Activated effector memory CD4-positive, alpha-beta T cell treated with anti-CD3 and anti-CD28 coated beads, Interleukin-2, amount 50 U/mL, for 16 hours (primary cell): ENCODE measurements at regions not wholly inside any gene's neighbourhood (a gene's known extent, or its start where the extent isn't known, plus 50 kb on each side); places are given as distances from the start of the nearest gene placed in this dataset.

ENCODE experiments used
- DNase-seq: peaks from one replicate; pipeline ENCODE4 v3.0.0-alpha.2; 2020

DNA sequence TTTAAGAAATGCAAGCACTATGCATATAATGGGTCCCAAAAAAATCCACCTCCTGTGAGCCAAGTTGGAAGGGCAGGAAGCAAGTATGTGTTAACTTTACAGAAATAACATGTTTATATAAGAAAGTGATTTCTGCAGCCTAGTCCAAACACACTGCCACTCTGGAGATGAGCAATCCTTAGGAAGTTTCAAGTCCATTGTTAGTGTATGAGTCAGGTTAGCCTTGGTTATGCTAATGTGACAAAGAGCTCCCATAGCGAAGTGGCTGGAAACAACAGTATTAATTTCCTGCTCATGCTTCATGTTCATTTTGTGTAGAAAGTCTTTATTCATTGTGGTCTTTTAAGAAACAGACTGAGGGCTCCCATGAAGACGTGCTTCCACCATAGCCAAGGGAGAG is 121.4 kb downstream of the TBXT start:
- DNase-seq: no peak

DNA sequence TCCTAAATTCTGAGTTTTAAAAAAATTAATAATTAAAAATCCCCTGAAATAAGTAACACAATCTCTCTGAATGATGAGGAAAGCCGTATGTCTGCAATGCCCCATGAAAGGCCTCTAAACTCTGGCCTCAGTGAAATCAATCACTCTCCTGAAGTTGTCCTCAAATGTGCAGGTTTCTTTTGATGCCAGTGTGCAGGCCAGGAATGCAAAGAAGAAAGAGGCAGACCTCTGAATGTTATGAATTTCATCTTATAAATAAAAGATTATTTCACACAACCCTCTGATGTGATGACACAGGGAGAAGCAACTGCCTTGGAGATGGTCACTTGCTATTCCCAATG is 121.8 kb downstream of the TBXT start:
- DNase-seq: no peak

DNA sequence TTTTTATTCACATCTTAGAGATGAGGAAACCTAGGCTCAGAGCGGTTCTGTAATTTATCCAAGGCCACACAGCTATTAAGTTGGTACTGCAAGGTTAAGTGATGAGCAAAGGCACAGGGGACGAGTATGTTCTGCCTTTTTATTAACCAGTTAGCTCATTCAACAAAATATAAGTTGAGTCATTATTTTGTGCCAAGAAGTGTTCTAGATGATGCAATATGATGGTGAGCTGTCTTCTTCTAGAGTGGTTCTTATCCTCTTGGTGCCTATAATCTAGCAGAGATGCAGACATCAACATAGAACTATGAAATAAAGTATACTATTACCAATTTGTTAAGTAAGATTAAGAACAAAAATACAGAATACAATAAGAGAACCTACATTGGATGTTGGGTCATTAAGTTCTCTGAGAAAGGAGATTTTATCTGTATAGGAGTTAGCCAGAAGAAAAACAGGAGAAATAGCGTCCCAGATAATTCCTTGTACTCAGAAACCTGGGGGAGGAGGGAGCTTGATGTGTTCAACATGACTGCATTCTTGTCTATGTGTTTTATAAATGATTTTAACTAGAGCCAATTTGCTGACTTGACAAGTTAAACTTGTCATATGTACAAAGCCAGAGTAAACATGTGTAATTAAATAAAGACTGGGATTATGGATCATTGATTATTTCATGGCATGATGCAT is 122.3 kb downstream of the TBXT start:
- DNase-seq: no peak

DNA sequence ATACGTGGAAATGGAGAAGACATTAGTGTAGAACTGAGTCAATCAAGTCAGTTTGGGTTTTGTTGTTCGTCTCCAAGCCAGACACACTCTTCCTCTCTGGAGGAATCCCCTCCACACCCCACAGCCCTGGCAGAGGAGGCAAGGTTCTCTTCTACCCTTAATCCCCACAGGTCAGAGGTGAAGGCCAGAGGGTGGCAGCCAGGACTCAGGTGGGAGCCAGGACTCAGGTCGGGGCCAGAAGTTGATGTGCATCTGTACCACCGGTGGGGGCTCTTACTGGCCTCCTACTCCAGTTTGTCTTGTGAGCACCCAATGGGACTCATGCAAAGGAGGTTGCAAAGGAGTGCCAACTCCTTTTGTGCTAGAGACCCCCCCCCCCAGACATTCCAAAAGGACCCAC is 126.4 kb downstream of the TBXT start:
- no peak for DNase-seq

DNA sequence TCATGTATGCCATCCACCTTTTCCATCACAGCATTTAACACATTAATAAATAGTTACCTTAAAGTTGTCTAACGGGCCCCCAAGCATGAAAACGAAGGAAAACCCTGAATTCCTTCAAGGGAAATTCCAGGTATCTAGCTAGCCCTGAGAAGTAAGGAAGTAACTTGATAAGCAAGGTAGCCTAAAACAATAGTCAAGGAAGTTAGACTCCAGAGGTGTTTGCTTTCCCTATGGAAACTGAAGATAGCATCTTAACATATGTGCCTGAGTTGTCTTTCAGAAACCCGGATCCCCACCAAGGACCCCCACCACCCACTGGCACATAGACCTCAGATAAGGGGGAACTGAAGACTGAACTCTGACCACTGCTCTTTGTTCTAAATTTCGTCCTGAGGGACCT is 127.4 kb downstream of the TBXT start:
- DNase-seq: no peak

DNA sequence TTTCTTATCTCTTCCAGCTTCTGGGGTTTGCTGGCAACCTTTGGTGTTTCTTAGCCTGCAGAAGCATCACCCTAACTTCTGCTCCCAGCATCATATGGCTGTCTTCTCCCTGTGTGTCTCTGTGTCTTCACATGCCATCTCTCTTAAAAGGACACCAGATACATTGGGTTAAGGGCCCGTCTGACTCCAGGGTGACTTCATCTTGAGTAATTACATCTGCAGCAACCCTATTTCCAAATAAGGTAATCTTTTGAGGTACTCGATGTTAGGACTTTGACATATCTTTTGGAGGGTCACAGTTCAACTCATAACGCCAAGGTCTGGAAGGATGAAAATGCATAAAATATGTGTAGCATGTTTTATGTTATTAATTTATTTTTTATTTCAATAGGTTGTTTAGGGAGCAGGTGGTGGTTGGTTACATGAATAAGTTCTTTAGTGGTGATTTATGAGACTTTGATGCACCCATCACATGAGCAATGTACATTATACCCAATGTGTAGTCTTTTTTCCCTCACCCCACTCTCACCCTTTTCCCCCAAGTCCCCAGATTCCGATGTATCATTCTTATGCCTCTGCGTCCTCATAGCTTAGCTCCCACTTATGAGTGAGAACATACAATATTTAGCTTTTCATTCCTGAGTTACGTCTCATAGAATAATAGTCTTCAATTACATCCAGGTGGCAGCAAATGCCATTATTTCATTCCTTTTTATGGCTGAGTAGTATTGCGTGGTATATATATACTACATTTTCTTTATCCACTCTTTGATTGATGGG is 131.1 kb downstream of the TBXT start:
- no peak for DNase-seq

DNA sequence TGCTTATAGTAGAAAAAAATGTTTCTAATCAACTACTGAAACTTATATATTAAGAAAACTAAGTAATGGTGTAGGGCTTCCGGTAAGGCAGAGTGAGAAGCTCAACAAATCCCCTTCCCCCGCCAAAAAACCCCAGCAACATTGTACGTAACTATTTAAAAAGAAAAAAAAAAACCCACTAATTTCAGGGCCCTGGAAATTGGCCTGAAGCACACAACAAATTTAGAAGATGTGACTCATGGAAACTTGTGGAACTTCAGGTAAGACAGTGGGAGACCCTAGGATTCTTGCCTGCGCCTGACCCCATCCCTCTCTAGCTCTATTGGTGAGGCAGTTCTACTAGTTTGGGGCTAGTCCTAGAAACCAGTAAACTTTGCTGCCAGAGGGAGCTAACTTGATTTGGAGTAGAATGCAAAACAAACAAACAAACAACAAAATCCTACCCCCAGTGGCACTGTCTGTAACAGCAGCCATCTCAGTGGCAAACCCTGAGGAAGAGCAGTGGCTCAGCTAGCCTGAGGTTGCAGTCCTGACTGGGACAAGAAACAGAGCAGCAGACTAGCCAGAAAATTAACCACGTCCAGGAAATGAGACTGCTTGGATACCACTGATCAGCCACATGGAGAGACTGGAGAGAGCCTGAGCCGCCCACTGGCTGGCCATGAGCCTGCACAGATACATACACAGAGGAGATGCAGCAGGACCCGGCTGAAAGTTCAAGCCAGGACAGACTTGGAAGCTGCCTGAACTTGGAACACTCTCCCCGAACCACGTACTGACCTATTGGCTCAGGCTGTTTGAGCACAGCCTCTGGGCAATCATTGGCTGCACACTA is 135.1 kb downstream of the TBXT start:
- DNase-seq: no peak

DNA sequence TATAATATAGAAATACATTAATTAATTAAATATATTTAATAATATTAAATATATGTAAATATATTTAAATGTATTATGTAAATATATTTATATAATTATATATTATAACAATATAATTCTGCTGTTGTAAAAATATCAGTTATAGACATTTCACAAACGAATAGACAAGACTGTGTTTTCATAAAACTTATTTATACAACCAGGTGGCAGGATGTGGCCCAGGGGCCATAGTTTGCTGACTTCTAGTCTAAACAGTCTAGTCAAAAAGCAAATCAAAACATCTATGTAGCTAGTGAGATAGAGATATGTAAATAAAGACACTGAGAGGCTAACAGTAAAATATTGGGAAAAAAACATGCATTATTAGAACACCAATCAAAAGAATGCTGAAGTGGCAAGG is 136.4 kb downstream of the TBXT start:
- DNase-seq: no peak

DNA sequence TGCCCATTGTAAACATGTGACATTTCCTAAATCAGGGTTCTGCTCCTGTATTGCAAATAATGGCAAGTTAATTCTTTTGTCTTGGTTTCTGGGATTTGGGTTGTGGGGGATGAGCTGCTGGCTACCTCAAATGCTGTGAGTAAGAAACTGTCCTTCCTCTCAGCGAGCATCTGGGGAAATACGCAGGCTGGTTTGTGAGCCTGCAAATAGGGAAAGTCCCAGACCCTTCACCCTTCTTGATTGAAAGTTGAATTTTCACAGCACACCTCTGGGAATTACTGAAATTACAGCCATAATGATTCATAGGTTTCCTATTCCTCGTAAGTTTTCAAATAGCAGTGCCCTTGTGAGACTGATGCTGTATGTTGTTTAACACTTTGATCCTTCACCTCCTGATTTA is 138.1 kb downstream of the TBXT start:
- DNase-seq: no peak

DNA sequence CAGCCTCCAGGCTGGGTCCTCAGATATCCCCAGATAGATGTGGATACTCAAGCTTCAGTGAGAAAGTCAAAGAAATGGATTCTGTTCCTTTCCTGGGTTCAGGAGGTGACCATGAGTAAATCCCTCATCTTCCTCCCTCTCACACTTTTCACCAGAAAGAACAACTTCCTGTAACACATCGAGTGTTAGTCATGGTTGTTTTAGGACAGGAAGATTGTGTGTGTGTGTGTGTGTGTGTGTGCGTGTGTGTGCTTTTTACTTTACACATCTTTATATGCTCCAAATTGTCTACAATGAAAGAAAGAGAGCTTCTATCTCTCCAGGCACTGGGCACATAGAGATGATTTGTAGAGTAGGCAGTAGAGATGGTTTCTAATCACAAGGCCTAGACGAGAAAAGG is 139.9 kb downstream of the TBXT start:
- DNase-seq: no peak

DNA sequence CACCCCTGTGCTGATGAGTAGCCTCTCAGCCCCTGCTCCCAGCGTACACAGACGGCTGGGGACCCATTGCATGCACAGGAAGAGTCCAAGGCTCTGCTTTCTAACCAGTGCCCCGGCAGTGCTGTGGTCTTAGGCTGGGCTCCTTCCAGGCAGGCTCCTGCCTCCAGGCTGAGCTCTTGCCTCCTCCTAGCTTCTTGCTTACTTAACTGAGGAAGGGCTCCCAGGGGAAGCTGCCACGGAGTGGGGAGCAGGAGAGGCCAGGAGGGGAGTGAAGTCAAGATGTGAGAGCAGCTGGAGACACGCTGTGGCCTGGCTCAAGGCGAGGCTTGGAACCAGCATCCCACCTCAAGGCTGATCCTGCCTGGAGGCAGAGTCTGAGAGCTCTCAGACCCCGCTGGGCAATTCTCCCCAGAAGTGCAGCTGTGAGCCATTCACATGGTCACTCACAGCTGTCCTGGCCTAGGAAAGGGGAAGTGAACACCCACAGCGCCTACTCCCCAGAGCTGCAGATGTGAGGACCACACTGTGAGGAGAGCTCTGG is 141.0 kb downstream of the TBXT start:
- no peak for DNase-seq

DNA sequence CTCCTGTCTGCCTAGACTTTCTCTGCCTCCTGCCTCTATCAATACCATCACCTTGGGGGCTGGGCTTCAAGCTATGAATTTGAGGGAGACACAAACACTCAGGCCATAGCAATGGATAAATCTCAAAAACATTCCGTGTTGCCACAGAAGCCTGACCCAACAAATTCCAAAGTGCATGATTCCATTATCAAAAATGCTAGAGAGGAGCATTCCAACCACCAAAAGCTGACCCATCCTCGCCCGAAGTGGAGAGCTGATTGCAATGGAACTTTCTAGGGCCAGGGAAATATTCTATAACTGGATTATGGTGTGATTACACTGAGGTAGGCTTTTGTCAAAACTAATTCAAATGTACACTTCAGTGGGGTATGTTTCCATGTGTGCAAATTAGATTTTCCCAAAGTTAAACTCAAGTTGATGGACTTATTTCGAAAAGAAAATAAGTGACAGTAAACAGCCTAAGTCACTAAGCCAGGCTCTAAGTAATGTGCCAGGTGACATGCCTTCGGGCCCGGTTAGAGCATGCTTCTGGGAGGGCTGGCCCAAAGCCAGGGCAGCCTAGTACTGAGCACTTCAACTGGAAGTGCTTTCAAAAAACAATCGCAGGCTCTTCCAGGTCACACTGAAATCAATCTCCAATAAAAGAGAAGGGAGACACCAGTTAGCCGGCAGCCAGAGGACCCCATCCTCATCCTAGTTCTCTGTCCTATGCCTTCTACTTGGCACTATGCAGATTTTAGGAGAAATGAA is 142.3 kb downstream of the TBXT start:
- no peak for DNase-seq

DNA sequence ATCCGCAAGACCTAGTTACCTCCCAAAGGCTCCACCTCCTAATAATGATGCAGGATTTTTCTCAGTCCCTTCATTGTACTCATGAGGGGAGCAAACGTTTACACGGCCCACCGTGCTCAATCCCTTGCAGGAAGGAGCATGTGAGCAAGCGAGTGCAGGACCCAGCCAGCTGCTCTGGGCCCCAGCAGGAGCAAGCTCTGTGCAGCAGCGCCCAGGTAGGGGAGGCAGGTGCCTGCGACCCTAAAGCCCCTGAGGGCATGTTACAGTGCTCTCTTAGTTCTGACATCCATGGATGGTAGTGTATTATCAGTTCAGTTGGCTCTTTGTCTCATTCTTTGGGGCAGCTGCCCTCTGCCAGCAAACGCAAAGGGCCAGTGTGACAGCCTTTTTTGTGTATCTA is 143.4 kb downstream of the TBXT start:
- DNase-seq: no peak

DNA sequence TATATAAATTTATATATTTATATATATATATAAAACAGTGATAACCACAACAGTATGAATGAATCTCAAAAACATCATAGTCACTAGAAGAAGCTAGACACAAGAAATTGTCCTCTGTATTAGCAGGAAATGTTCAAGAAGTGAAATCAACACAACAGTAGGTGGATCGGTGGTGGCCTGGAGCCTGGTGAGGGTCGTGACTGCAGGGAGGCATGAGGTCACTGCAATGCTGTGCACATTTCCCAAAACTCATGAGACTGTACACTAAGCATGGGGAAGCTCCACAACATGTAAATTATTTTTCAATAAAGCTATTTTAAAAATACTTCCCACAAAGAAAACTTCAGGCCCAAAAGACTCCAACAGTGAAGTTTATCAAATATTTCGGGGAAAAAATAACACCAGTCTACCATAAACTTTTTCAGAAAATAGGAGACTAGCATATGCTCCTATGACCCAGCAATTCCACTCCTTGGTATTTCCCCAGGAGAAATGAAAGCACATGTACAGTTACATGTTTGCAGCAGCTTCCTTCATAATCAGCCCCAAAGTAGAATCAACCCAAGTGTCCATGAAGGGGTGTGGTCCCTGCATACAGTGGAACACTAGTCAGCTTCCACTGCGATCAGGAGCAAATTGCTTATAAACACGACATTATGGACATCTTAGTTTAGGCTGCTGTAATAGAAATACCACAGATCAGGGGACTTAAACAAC is 144.2 kb downstream of the TBXT start:
- no peak for DNase-seq

DNA sequence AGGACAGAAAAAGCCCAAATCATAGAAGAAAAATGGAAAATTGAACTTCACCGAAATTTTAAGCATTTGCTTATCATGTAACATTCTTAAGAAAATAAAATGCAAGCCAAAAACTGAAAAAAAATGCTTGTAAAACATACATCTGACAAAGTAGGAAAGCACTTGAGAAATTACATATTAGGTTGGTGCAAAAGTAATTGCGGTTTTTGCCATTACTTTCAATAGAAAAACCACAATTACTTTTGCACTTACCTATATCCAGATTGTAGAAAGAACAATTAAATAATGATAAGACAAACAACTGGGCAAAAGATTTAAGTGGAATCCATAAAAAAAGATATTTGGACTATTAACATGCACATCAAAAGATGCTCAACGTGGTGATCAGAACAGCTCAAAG is 146.2 kb downstream of the TBXT start:
- no peak for DNase-seq

DNA sequence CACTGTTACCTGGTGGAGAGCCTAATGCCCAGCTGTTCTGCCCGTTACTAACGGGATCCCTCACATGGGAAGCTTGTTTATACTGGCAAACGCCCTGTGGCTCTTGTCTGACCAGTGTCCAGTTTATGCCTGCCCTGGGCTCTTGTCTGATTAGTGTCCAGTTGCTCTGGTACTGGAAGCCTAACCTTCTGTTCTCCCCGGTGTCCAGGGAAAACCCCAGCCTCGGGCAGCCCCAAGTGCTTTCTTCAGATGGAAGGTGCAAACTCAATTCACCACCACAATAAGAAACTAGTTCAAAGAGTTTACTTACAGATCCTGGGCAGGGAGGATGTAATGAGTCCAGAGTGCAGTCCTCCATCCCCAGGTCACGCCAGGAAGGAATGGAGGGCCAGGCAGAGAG is 148.4 kb downstream of the TBXT start:
- no peak for DNase-seq

DNA sequence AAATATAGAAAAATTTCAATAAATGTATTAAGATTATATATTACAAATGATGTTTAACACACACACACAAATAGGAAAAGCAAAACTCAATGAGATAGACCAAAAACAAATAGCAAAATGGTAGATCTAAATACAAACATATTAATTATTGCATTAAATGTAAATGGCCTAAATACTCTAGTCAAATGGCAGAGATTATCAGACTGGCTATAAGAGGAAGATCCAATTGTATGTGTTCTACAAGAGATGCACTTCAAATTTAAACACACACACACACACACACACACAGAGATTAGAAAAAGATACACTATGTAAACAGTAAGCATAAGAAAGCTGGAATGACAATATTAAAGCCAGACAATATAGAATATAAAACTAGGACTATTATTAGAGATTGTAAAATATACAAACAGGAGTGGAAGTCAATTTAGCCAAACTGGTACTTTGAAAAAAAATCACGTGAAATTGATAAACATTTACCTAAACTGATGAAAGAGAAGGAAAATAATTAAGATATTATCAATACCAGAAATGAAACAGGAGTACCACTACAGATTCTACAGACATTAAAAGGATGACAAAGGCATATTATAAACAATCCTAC is 150.5 kb downstream of the TBXT start:
- DNase-seq: no peak

DNA sequence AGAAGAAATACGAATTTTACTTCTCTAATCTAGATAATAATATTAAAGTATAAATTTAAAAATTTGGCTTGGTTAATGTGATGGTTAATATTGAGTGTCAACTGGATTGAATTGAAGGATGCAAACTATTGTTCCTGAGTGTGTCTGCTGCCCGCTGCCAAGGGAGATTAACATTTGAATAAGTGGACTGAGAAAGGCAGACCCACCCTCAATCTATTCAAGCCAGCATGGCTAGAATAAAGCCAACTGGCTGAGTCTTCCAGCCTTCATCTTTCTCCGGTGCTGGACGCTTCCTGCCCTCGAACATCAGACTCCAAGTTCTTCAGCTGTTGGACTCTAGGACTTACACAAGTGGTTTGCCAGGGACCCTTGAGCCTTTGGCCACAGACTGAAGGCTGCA is 152.7 kb downstream of the TBXT start:
- no peak for DNase-seq

DNA sequence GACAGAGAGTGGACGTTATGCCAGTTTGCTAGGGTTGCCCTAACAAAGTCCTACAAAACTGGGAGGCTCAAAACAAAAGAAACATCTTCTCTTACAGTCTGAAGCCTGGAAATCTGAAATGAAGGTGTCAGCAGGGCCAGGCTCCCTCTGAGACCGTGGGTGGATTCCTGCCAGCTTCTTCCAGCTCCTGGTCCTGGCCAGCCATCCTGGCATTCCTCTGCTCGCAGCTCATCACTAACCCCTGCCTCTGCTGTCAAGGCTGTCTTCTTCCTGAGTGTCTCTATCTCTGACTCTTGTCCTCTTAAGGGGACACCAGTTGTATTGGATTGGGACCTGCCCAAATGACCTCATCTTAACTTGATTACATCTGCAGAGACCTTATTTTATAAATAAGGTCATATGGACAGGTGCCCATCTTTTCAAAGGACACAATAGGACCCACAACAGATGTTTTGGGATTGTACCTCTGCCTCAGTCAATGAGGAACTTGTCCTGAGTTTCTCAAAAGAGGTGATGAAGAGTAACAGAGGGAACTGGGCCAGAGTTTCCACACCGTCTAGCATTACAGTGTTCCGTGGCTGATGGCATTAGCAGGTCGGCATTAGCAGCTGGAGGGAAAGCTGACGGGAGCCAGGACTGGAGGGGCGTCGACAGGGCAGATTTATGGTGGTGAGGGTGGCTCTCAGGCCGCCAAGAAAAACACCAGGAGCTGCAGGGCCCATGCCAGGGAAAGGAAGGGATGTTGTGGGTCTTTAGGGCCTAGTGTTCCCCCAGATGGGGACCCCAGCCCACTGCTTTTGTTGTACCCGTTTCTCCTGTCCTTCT is 157.3 kb downstream of the TBXT start:
- DNase-seq: no peak

DNA sequence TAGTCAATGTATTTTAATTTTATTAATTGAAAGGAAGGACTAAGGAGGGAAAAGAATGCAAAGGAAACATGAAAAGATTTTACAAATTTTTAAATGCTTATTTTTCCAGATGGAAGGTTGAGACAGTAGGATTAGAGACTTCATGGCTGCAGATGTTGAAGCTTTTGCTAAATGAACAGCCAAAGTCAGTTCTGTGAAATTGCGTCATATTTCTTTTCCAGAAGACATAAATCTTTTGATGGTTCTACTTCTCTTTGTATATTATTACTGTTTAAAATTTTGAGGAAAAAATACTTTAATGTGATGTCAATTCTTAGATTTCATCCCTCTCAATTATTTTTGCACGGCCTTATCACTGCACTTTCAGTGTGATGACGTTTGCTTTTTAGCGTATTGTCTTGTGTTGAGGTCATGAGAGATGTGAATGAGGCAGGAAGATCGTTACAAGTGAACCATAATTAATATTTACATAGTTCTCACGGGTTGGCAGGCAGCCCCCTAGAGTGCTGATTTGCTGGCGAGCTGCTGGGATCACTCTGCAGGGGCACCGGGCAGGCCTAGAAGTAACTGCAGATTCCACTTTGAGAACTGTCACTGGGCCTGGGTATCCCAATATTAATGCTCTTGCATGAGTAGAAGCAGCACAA is 158.1 kb downstream of the TBXT start:
- no peak for DNase-seq
